Mesothelial cell of epicardium (in vitro differentiated cells): ENCODE measurements at regions not wholly inside any gene's neighbourhood (a gene's known extent, or its start where the extent isn't known, plus 50 kb on each side); places are given as distances from the start of the nearest gene placed in this dataset.

Experiments used
- DNase-seq, 2 experiments: peaks; one replicate each; pipeline ENCODE4 v3.0.0; 2021; ENCODE audit warnings: low spot score in 2 of 2; ENCODE audit not compliant: unreplicated experiment in 2 of 2
- H3K27ac Mint-ChIP-seq: 2 replicates; pipeline ENCODE4 v1.8.0; 2021; ENCODE audit warnings: mixed read lengths
- H3K27me3 Mint-ChIP-seq: 2 replicates; pipeline ENCODE4 v1.8.0; 2021; ENCODE audit warnings: low read depth, mixed read lengths
- H3K36me3 Mint-ChIP-seq: 2 replicates; pipeline ENCODE4 v1.8.0; 2021; ENCODE audit warnings: mixed read lengths
- H3K4me1 Mint-ChIP-seq: 2 replicates; pipeline ENCODE4 v1.8.0; 2021; ENCODE audit warnings: mixed read lengths
- H3K4me3 Mint-ChIP-seq: 2 replicates; pipeline ENCODE4 v1.8.0; 2021; ENCODE audit warnings: mild to moderate bottlenecking, moderate library complexity, mixed read lengths
- H3K9me3 Mint-ChIP-seq: 2 replicates; pipeline ENCODE4 v1.8.0; 2021; ENCODE audit warnings: mixed read lengths
- CTCF ChIP-seq: fragments of 200-600 bp; sonication (generic); IDR thresholded peaks from one replicate; pipeline ENCODE4 v1.5.0; 2021; ENCODE audit warnings: antibody characterized with exemption; ENCODE audit not compliant: unreplicated experiment

- Mint-ChIP-seq H3K27ac (no peak overlapping the region), H3K27me3 (no peaks in the 10 kb centered on the region), H3K4me3 (no peak overlapping the region), H3K4me1 (no peaks in the 10 kb centered on the region), H3K36me3 (no peaks in the 10 kb centered on the region), H3K9me3 (peaks cover 4% of the 10 kb centered on the region)
- TF ChIP-seq CTCF = no peak
- no peak for DNase-seq
These were observed 1374.5 kb upstream of the NXPH2 start for GRCh38 chr2:140154706-140155105.

- H3K36me3 Mint-ChIP-seq = no peaks in the 10 kb centered on the region
- no peak overlapping the region for H3K4me3 Mint-ChIP-seq
- H3K27ac Mint-ChIP-seq = no peak overlapping the region
- DNase-seq = no peak
- H3K9me3 Mint-ChIP-seq = peaks cover 3% of the 10 kb centered on the region
- no peak for TF ChIP-seq CTCF
- H3K27me3 Mint-ChIP-seq = no peaks in the 10 kb centered on the region
- H3K4me1 Mint-ChIP-seq = no peaks in the 10 kb centered on the region
These were observed 1374.1 kb upstream of the NXPH2 start for GRCh38 chr2:140154271-140154670.

GRCh38 chr2:140144611-140145010 lies 1364.4 kb upstream of the NXPH2 start:
- Mint-ChIP-seq H3K27ac (no peak overlapping the region), H3K9me3 (peaks cover 10% of the 10 kb centered on the region), H3K4me1 (no peaks in the 10 kb centered on the region), H3K36me3 (no peaks in the 10 kb centered on the region), H3K27me3 (no peaks in the 10 kb centered on the region), H3K4me3 (no peak overlapping the region)
- TF ChIP-seq CTCF = no peak
- DNase-seq = no peak

- no peak for TF ChIP-seq CTCF
- H3K36me3 Mint-ChIP-seq = no peaks in the 10 kb centered on the region
- H3K27ac Mint-ChIP-seq = no peak overlapping the region
- H3K4me3 Mint-ChIP-seq = no peak overlapping the region
- no peaks in the 10 kb centered on the region for H3K27me3 Mint-ChIP-seq
- H3K4me1 Mint-ChIP-seq = no peaks in the 10 kb centered on the region
- peaks cover 10% of the 10 kb centered on the region for H3K9me3 Mint-ChIP-seq
- DNase-seq = no peak
These were observed 1358.5 kb upstream of the NXPH2 start for GRCh38 chr2:140138736-140139135.

GRCh38 chr2:140136861-140137260 lies 1356.7 kb upstream of the NXPH2 start:
- DNase-seq = no peak
- Mint-ChIP-seq H3K27ac (no peak overlapping the region), H3K9me3 (peaks cover 10% of the 10 kb centered on the region), H3K36me3 (no peaks in the 10 kb centered on the region), H3K4me3 (no peak overlapping the region), H3K4me1 (no peaks in the 10 kb centered on the region), H3K27me3 (no peaks in the 10 kb centered on the region)
- no peak for TF ChIP-seq CTCF

GRCh38 chr2:140136366-140136765 lies 1356.2 kb upstream of the NXPH2 start:
- Mint-ChIP-seq H3K9me3 (peaks cover 9% of the 10 kb centered on the region), H3K27me3 (no peaks in the 10 kb centered on the region), H3K4me1 (no peaks in the 10 kb centered on the region), H3K4me3 (no peak overlapping the region), H3K36me3 (no peaks in the 10 kb centered on the region), H3K27ac (no peak overlapping the region)
- TF ChIP-seq CTCF = no peak
- no peak for DNase-seq
